ENCODE measurements at regions not wholly inside any gene's neighbourhood (a gene's known extent, or its start where the extent isn't known, plus 50 kb on each side); places are given as distances from the start of the nearest gene placed in this dataset.

- DNase-seq = peak; percentile 91
Observed at GRCh38 chr3:72145506-72146380, 360.8 kb upstream of the PROK2 start.

DNA sequence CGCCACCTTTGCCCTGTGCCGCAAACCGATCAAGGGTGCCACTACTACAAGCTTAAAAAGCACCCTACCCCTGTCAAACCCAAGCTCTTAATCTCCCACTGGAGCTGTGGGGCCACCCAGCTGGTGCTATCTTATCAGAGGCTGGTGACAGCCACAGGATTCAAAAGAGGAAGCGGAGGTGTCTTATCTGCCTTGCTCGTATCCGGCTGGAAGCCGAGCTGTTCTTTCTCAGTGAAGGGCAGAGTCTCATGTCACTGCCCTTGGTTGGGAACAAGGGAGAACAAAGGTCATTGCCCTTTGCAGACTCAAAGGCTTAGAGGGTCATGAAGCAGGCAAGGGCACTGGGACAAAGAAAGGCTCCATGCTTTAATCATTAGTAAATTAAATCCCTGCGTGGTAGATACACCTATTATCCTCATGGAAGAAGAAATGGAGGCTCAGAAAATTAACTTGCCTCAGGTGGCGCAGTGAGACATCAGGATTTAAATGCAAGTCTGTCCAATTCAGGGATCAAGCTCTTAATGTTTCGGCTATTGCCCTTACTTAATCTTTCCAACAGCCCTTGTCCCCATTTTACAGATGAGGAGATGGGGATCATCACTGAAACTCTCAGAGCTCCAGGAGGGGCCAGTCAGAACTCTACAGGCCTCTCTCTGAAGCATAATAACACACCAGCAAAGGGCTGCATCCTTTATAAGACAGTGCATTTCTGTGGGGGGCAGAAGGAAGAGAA is 360.0 kb upstream of the PROK2 start:
- DNase-seq = no peak

DNA sequence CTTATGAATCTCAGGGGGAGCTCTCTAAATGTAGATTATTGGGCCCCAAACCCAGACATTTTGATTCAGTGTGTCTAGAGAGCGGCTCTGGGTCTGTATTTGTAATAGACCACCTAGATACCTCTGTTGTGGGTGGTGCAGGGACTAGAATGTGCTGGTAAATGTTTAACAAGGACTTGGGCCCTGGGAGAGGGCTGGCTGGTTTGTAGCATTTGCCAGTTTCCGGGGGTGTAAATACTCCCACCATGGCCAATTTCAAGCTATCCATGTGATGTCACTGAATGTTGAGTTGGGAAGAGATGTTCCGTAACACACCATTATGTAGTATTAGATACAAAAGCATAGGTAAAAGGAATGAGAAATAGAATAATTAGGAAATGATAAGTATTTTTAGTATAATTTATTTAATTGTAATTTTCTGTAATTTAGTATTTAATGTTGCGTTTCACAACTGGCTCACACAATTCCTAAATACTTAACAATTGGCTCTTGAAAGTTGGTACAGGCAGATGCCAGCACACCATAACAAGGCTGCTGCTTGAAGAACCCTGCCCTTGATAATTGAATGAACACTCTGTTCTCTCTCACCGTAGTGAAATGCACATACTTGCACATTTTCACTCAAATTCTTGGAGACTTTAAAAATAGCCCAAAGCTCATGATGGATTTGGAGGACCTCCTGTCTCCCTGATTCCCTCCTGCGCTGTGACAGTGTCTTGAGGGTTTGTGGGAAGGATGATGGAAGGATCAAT is 359.2 kb upstream of the PROK2 start:
- DNase-seq = no peak

DNA sequence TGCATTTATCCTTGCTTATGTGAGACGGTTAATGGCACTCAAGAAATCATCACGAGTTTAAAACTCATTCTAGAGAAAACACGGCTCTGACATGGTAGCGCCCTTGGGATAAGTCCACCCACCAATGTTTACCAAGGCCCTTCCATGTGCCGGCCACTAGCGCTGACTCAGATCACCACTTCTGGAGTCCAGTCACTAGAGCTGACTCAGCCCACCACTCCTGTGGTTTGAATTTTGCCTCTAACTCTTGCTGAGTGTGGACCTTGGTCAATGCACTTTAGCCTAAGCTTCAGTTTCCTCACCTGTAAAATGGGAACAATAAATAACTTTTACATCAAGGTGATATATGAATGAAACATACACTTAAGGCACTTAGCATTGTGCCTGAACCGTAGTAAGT is 358.4 kb upstream of the PROK2 start:
- peak; percentile 39 for DNase-seq

- DNase-seq = no peak
Observed at GRCh38 chr3:72142028-72142427, 357.1 kb upstream of the PROK2 start.

- DNase-seq = no peak
Observed at GRCh38 chr3:72141264-72141663, 356.3 kb upstream of the PROK2 start.

- no peak for DNase-seq
Observed at GRCh38 chr3:72139316-72139715, 354.4 kb upstream of the PROK2 start.

GRCh38 chr3:72137865-72138861 is 353.2 kb upstream of the PROK2 start:
- peak; percentile 26 for DNase-seq

DNA sequence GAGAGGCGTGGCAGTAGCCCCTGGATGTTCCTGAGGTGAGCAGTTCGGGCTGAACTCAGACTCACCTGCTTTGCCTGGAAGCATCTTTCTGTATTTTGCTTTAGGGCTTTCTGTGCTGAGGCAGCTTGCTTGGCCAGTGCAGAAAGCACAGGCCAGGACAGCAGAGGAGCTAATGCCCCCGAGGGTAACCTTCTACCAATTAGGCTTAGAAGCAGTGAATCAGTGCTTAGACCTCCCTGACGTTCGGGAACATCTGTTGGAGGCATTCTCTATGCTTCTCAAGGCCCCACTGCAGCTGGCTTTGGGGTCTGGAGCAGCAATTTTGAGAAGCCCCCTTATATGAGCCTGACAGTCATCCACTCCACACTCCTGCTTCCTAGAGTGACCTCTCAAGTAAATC is 350.7 kb upstream of the PROK2 start:
- no peak for DNase-seq

DNA sequence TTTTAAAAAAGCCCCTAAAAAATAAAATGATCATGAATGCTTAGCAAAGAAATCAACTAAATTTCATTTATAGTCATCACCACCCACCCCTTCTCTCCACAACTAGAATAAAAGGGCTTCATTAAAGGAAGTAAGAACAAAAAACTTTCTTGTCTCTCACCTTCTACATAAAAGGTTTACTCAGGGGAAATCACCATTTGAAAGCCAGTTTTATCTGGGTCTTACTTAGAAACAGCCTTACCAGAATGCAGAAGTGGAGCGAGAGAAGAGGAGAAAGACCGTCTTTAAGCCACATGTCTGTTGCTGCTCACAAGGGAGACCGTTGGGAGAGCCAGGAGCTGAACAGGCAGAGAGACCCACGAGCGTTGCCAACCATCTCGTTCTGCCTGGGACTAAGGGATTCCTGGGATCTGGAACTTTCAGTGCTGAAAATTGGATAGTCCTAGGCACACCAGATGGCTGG is 350.1 kb upstream of the PROK2 start:
- DNase-seq = no peak

DNA sequence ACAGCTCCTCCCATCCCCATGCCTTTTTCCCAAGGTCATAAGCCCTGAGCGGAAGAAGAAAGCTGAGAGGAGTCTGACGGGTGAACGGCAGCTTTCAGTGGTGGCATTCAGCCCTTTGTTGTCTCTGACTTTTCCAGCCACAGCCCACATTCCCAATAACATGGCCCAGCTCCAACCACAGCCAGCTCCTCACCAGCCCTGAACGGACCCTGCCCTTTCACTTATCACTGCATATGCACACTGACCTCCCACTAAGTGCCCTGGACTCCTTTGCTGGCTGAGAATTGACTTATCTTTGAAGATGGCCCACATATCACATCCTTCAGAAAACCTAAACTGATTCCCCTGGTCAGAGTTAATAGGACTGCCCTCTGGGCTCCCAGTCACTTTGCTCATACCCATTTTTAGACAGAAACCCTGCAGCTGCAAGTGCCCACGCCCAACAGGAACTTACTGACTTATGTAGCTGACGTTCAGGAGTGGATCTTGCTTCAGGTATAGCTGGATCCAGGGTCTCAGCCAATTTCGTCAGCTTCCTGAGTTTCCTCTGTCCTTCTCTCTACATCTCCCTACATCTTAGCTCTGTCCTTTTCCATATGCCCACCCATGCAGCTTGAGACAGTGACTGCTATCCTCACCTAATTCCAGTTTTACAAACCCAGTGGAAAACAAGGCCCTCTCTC is 348.5 kb upstream of the PROK2 start:
- DNase-seq = no peak

DNA sequence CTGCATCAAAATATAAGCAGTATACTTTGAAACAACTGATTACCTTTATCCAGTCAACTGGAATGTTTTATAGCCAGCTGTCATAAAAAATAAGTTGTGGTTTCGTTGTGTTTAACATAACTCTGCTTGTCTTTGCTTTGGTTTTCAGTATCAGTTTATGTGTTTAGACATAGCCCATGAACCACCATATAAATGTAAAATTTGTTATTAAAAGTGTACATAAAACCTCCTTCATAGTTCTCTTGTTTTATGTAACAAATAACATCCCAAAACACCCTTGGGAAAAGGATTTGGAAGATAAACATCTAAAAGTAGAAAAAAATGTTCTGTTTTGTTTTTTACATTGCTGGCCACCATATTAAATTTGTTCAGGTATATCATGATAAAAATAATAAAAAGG is 347.0 kb upstream of the PROK2 start:
- DNase-seq = no peak

GRCh38 chr3:72130565-72130964 is 345.6 kb upstream of the PROK2 start:
- no peak for DNase-seq

DNA sequence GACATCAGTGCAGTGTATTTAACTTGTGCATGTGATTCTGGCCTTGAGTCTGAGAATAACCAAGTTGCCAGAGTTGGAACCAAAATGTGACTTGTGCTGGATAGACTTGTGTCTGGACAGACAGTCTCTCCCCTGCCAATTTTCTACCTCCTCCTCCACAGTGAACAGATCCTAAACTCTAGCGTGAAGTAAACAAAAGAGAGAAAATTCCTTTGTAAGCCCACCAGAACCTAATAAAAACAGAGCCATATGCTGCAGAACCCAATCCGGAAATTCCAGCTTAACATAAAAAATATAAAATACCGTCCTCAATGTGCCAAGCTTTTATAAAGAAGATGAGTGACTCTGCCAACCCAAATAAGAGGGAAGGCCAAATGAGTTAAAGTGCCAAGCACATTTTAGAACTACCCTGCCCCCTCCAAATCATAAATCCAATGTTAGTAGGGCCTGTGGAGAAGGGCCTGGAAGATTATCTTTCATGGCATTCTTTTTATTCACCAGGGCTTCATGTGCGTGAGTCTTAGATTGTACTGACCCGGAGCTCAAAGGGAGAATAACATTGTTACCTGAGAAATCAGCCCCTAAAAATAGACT is 344.6 kb upstream of the PROK2 start:
- peak; percentile 77 for DNase-seq

DNA sequence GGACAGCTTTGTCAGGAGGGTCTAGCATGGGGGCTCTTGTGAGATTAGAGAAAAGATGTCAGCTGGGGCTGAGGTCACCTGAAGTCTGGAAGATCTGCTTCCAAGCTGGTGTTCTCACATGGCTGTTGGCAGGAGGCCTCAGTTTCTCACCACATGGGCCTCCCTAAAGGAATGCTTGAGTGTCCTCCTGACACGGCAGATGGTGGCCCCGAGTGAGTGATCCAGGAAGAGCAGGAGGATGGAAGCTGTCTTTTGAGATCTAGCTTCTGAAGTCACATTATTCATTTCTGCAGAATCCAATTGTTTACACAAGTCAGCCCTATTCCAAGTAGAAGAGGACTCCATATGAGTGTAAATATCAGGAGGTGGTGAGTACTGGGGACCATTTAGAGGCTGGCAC is 344.0 kb upstream of the PROK2 start:
- DNase-seq = peak; percentile 37

GRCh38 chr3:72127844-72128243 is 342.9 kb upstream of the PROK2 start:
- peak; percentile 56 for DNase-seq

DNA sequence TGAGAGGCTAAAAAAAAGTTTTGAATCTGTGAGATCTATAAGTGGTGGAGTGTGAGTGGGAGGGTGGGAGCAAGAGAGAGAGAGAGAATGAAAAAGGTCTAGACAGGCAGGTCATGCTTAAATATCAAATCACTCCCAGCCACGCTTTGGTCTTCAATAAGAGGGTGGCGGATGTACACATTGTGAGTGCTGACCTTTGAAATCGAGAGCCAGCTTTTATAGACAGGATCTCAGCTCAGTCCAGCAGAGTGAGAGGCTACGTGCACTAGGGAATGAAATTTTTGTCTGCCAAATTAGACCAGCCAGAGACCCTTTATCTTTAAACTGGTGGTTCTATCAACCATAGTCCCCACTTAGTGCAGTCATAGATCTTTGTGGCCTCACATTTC is 342.3 kb upstream of the PROK2 start:
- no peak for DNase-seq

- peak; percentile 53 for DNase-seq
Observed at GRCh38 chr3:72126441-72127223, 341.7 kb upstream of the PROK2 start.

DNA sequence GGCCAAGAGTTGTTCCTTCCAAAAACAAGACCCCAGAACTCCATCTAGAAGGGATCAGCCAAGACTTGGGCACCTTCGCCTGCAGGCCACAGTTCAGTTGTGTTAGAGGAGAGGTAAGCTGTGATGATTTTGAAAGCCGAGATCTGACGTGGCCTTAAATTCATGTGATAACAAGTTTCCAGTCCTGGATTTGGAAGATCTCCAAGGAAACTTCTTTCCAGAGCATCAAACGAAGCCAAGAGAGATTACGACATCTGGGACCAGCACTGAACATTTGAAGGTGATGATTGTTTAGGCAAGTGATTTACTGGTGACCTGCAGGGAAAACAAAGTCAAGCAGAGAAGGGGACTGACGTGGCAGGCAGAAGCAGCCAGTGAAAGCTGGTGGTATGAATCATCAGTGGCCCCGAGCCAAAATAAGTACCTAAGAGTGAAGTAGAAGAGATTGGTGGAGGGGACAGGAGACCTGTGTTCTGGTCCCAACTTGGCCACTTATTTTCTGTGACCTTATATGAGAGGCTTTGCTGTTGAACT is 339.0 kb upstream of the PROK2 start:
- DNase-seq = peak; percentile 99
